Right atrium auricular region (tissue), 2 donors: ENCODE measurements at regions not wholly inside any gene's neighbourhood (a gene's known extent, or its start where the extent isn't known, plus 50 kb on each side); places are given as distances from the start of the nearest gene placed in this dataset.

Experiments
- DNase-seq: peaks from one replicate; pipeline ENCODE4 v3.0.0-alpha.2; 2019; ENCODE audit warnings: low spot score
- H3K27ac ChIP-seq, 2 donors: fragments of 200-600 bp; sonication (generic); 1 replicate in 1 of 2; 2 replicates in 1 of 2; pipeline ENCODE4 v1.5.1; 2016 to 2019
- H3K27me3 ChIP-seq, 2 donors: fragments of 200-600 bp; sonication (generic); one replicate each; pipeline versions ENCODE4 v1.5.1 to v1.6.0; 2017 to 2019
- H3K36me3 ChIP-seq: fragments of 200-600 bp; sonication (generic); one replicate; pipeline ENCODE4 v1.5.1; 2016
- H3K4me1 ChIP-seq, 2 donors: fragments of 200-600 bp; sonication (generic); one replicate each; pipeline versions ENCODE4 v1.5.1 to v1.6.0; 2017 to 2019
- H3K4me3 ChIP-seq, 2 donors: fragments of 200-600 bp; sonication (generic); 1 replicate in 1 of 2; 2 replicates in 1 of 2; pipeline ENCODE4 v1.5.1; 2017 to 2019; ENCODE audit warnings: mild to moderate bottlenecking in 1 of 2, moderate library complexity in 1 of 2
- H3K9me3 ChIP-seq, 2 donors: fragments of 200-600 bp; sonication (generic); one replicate each; pipeline ENCODE4 v1.5.1; 2019
- TF ChIP-seq, protein P1 (sequence below), 2 donors: fragments of 200-600 bp; sonication (generic); IDR thresholded peaks; one replicate each; pipeline ENCODE4 v1.5.1; 2019; ENCODE audit warnings: antibody characterized with exemption in 2 of 2

DNA sequence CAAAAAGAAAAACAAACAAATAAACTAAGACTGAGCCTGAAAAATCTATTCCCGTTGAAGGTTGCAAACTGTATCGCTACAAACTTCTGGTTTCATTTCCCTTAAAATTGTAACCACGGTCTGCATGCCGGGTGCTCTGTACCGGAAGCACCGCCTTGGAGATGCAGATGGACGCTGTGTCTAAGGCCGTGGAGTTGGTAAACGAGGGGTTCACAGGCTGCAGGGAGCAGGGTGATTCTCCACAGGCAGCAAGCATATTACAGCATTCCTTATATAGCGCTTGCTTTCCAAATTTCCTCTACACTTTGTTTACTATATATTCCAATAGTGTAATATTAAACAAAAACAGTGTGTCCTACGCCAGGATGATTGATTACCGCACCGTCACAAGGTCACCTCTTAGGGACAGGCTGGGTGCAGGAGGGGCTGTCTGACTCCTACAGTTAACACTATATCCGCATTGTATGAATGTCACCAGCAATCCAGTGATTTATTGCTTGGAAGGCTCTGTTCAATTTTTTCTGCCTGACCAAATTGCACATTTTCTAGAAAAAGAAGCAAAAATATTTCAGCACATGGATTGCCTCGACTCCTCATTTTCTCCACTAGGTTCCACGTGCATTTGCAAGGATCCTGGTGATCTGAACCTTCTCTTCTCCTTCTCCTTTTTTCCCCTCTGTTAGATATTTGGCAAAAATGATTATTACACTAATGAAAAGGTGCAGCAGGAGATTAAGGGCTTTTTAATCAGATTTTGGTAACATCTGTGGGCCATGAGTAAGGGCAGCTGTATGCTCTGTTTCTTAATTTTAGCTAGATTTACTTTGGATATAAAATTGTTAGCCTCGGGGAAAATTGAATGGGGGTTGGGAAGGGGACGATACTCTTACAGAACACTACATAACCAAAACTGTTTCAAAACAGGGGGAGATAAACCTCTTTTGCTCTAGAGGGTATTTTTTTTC is 325.8 kb upstream of the MGMT start:
- no peaks in the 10 kb centered on the region for H3K9me3 ChIP-seq
- TF ChIP-seq, protein P1, sequence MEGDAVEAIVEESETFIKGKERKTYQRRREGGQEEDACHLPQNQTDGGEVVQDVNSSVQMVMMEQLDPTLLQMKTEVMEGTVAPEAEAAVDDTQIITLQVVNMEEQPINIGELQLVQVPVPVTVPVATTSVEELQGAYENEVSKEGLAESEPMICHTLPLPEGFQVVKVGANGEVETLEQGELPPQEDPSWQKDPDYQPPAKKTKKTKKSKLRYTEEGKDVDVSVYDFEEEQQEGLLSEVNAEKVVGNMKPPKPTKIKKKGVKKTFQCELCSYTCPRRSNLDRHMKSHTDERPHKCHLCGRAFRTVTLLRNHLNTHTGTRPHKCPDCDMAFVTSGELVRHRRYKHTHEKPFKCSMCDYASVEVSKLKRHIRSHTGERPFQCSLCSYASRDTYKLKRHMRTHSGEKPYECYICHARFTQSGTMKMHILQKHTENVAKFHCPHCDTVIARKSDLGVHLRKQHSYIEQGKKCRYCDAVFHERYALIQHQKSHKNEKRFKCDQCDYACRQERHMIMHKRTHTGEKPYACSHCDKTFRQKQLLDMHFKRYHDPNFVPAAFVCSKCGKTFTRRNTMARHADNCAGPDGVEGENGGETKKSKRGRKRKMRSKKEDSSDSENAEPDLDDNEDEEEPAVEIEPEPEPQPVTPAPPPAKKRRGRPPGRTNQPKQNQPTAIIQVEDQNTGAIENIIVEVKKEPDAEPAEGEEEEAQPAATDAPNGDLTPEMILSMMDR (IDR thresholded peaks at IDR 0.05), result no peak
- no peak overlapping the region for H3K4me3 ChIP-seq
- no peaks in the 10 kb centered on the region for H3K36me3 ChIP-seq
- no peaks in the 10 kb centered on the region for H3K4me1 ChIP-seq
- H3K27me3 ChIP-seq, result no peaks in the 10 kb centered on the region
- no peak for DNase-seq
- H3K27ac ChIP-seq, result no peak overlapping the region

GRCh38 chr10:129151281-129151680 is 315.8 kb upstream of the MGMT start:
- Histone ChIP-seq H3K27ac (no peak overlapping the region), H3K4me1 (no peaks in the 10 kb centered on the region), H3K9me3 (peaks cover 0 to 9% of the 10 kb centered on the region in 2 donors), H3K4me3 (no peak overlapping the region), H3K36me3 (no peaks in the 10 kb centered on the region), H3K27me3 (no peaks in the 10 kb centered on the region)
- TF ChIP-seq, protein P1 (IDR thresholded peaks at IDR 0.05), result no peak
- no peak for DNase-seq

DNA sequence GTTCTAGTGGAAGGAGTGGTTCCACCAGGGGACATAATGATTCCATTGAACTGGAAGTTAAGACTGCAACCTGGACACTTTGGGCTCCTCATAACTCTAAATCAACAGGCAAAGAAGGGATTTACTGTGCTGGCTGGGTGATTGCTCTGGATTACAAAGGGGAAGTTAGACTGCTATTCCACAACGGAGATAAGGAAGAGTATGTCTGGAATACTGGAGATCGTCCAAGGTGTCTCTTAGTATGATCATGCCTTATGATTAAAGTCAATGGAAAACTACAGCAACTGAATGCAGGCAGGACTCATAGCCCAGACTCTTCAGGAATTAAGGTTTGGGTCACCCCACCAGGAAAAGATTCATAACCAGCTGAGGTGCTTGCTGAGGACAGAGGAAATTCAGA is 310.6 kb upstream of the MGMT start:
- no peak for DNase-seq
- Histone ChIP-seq H3K36me3 (no peaks in the 10 kb centered on the region), H3K27me3 (no peaks in the 10 kb centered on the region), H3K4me3 (no peak overlapping the region), H3K27ac (no peak overlapping the region), H3K9me3 (peaks cover 0 to 9% of the 10 kb centered on the region in 2 donors), H3K4me1 (no peaks in the 10 kb centered on the region)
- TF ChIP-seq, protein P1 (IDR thresholded peaks at IDR 0.05), result no peak

GRCh38 chr10:129157185-129157584 is 309.9 kb upstream of the MGMT start:
- Histone ChIP-seq H3K9me3 (peaks cover 0 to 9% of the 10 kb centered on the region in 2 donors), H3K36me3 (no peaks in the 10 kb centered on the region), H3K27ac (no peak overlapping the region), H3K27me3 (no peaks in the 10 kb centered on the region), H3K4me3 (no peak overlapping the region), H3K4me1 (no peaks in the 10 kb centered on the region)
- DNase-seq, result no peak
- TF ChIP-seq, protein P1 (IDR thresholded peaks at IDR 0.05), result no peak

GRCh38 chr10:129161150-129161549 is 305.9 kb upstream of the MGMT start:
- Histone ChIP-seq H3K4me3 (no peak overlapping the region), H3K4me1 (no peaks in the 10 kb centered on the region), H3K9me3 (no peaks in the 10 kb centered on the region), H3K27ac (no peak overlapping the region), H3K27me3 (no peaks in the 10 kb centered on the region), H3K36me3 (no peaks in the 10 kb centered on the region)
- TF ChIP-seq, protein P1 (IDR thresholded peaks at IDR 0.05), result no peak
- no peak for DNase-seq
